Aorta (tissue), 5 donors: ENCODE measurements at regions not wholly inside any gene's neighbourhood (a gene's known extent, or its start where the extent isn't known, plus 50 kb on each side); places are given as distances from the start of the nearest gene placed in this dataset.

ENCODE experiments used
- ATAC-seq: fragments of 200-7000 bp; cut with Tn5 transposase; one replicate; pipeline ENCODE4 v1.9.1; 2022; ENCODE audit warnings: moderate library complexity; ENCODE audit not compliant: low FRiP score
- DNase-seq, 2 donors: peaks; one replicate each; pipeline ENCODE4 v3.0.0-alpha.2; 2020
- H3K27ac ChIP-seq, 2 donors: one replicate each; pipeline ENCODE4 v1.5.1; 2013; ENCODE audit warnings: low read length in 2 of 2, mild to moderate bottlenecking in 2 of 2, moderate library complexity in 2 of 2, control low read depth in 1 of 2, inconsistent platforms in 1 of 2, low read depth in 1 of 2
- H3K27me3 ChIP-seq, 2 donors: one replicate each; pipeline ENCODE4 v1.6.1; 2013; ENCODE audit warnings: control low read depth in 1 of 2, low read length in 1 of 2, mild to moderate bottlenecking in 1 of 2, moderate library complexity in 1 of 2; ENCODE audit not compliant: insufficient read depth in 2 of 2, control insufficient read depth in 1 of 2
- H3K36me3 ChIP-seq, 2 donors: one replicate each; pipeline ENCODE4 v1.6.1; 2013; ENCODE audit warnings: control low read depth in 1 of 2, low read length in 1 of 2, mild to moderate bottlenecking in 1 of 2; ENCODE audit not compliant: insufficient read depth in 2 of 2, control insufficient read depth in 1 of 2
- H3K4me1 ChIP-seq, 2 donors: one replicate each; pipeline ENCODE4 v1.6.1; 2013; ENCODE audit warnings: low read length in 2 of 2, control low read depth in 1 of 2, mild to moderate bottlenecking in 1 of 2, moderate library complexity in 1 of 2; ENCODE audit not compliant: insufficient read depth in 2 of 2, control insufficient read depth in 1 of 2
- H3K4me3 ChIP-seq, 2 donors: one replicate each; pipeline ENCODE4 v1.5.1; 2013; ENCODE audit warnings: low read length in 2 of 2, control low read depth in 1 of 2, mild to moderate bottlenecking in 1 of 2
- H3K9me3 ChIP-seq: one replicate; pipeline ENCODE4 v1.6.1; 2013; ENCODE audit warnings: mild to moderate bottlenecking, low read length; ENCODE audit not compliant: control insufficient read depth
- WGBS, 2 donors: extraction: QIAGEN DNeasy Blood & Tissue Kit; methylation state at CpG; one replicate each; pipeline ENCODE4 v1.1.7; 2013; 5-methylcytosine and 5-hydroxymethylcytosine counted together
- intact Hi-C, 2 donors: fragments of 100-400 bp; cut with DNase I; formaldehyde crosslinking; loops; one replicate each; pipeline versions ENCODE4 v1.14.2 to v1.15.0; 2022
- donor health status: healthy with polysubstance abuse.
- donor health status: Bipolar disorder and iron deficiency.
- donor health status: DM: no; HTN: no; CAD: no.
- donor health status: DM: no; HTN: no; CAD: no.
- donor health status: DM: yes; HTN: yes; CAD: no.

DNA sequence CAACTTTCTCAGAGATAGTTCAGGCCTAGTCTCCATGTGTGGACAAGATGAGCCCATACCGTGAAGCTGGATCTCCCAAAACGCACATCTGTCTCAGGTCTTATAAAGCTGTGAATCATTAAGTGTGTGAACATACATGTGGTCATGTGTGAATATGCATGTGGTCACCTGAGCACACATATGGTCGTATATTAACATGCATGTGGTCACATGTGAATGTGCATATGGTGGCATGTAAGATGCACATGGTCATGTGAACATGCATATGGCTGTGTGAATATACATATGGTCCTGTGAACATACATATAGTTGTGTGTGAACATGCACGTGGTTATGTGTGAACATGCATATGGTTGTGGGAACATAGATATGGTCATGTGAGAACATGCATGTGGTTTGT, 172.5 kb upstream of the PZP start:
- no peak for ATAC-seq
- 92 to 94% methylated on average over 4 of the region's 4 CpGs for WGBS, 2 donors

DNA sequence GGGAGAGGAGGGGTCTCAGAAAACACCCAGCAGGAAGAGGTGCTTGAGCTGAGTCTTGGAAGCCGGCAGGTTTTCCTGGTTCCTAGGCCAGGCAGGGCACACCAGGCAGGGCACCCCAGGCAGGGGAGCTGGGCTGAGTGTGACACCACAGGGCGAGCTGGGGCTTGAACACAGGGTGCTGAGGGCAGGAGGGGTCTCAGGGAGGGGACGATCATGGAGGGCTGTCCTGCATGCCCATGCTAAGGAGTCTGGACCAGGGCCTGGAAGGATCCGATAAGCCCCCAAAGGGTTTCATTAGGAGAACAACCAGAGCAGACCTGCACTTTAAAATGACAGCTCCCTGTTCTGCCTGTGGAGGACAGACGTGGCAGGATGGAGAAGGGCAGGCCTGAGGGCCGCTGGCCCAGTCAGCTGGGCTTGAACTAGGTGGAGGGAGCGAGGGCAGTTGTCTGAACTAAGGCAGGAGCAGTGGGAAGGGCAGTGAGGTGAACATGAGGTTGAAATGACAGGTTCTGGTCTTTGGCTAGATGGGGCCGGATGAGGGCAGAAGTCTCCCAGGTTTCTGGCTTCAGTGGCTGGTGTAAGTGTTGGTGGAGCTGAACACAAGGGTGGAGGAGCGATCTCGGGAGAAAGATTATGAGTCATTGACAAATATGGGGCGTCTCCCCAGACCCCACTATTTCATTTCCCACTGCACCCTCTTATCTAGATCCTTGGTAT, 171.0 kb upstream of the PZP start:
- H3K4me3 ChIP-seq = no peak overlapping the region
- intact Hi-C loops = no loop called here
- H3K36me3 ChIP-seq = no peaks in the 10 kb centered on the region
- DNase-seq = no peak
- 81 to 83% methylated on average over 11 of the region's 11 CpGs for WGBS, 2 donors
- H3K4me1 ChIP-seq = no peaks in the 10 kb centered on the region
- H3K9me3 ChIP-seq = no peaks in the 10 kb centered on the region
- no peak for ATAC-seq
- no peak overlapping the region for H3K27ac ChIP-seq
- no peaks in the 10 kb centered on the region for H3K27me3 ChIP-seq

More for the DNA sequence above, 172.5 kb upstream of the PZP start:
- intact Hi-C loops = no loop called here
- Histone ChIP-seq H3K4me1 (no peaks in the 10 kb centered on the region), H3K9me3 (no peaks in the 10 kb centered on the region), H3K27ac (no peak overlapping the region), H3K4me3 (no peak overlapping the region), H3K27me3 (no peaks in the 10 kb centered on the region), H3K36me3 (no peaks in the 10 kb centered on the region)
- no peak for DNase-seq

DNA sequence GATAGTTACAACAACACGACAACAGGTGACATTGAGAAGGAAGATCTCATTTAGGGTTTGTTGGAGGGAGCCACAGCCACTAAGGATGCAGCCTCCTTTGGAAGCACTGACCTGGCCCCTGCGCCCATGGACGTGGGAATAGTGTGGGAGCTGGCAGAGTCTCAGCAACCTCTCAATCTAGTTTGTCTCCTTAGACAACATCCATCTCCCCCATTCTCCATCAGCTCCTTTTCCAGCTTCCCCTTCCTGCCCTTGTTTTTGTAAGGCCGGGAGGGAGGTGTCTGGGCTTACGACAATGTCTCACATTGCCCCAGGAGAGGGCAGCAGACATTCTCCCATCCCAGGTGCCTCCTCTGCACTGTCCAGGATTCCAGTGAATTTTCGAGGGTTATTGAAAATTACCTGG, 170.2 kb upstream of the PZP start:
- WGBS, 2 donors = 50 to 51% methylated on average over 6 of the region's 6 CpGs
- intact Hi-C loops = no loop called here
- DNase-seq (no peak), ATAC-seq (no peak)
- no peak overlapping the region for H3K4me3 ChIP-seq
- no peaks in the 10 kb centered on the region for H3K4me1 ChIP-seq
- no peak overlapping the region for H3K27ac ChIP-seq
- no peaks in the 10 kb centered on the region for H3K27me3 ChIP-seq
- H3K9me3 ChIP-seq = no peaks in the 10 kb centered on the region
- no peaks in the 10 kb centered on the region for H3K36me3 ChIP-seq

DNA sequence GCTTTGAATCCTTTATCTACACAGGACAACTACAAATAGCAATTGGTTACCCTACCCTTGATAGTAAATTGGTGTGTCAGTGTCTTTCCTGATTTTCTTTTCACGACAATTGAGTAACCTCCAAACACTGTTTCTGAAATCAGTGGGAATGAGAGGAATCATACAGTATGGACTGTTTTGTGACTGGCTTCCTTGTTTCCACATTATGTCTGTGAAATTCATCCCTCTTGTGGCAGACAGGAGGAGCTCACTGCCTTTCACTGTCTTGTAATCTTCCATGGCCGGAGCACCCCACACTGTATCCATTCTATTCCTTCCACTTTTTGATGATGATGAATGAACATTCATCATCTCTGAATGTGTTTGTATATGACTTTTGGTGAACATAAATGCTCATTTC, 164.0 kb upstream of the PZP start:
- no peaks in the 10 kb centered on the region for H3K4me1 ChIP-seq
- WGBS, 2 donors = 79 to 83% methylated on average over 2 of the region's 2 CpGs
- ATAC-seq (no peak), DNase-seq (no peak)
- no peaks in the 10 kb centered on the region for H3K36me3 ChIP-seq
- intact Hi-C loops = no loop called here
- no peaks in the 10 kb centered on the region for H3K9me3 ChIP-seq
- H3K27me3 ChIP-seq = no peaks in the 10 kb centered on the region
- no peak overlapping the region for H3K27ac ChIP-seq
- no peak overlapping the region for H3K4me3 ChIP-seq

DNA sequence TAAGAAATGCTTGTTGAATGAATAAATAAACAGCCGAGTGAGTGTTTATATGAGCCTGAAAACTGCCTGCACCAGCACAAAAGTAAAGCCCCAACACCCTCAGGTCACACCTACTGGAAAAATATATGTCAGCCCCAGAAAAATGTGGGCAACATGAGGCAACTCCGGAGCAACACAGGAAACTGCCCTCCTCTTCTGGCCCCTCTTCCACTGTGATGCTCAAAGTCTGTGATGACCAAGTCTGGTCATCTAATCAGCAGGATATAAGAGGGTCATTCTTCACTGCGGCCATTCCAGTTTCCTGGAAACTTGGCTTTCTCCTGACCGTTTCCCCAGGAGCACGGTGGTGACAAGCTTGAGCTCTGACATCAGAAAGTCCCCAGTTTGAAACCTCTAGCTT, 159.6 kb upstream of the PZP start:
- H3K4me1 ChIP-seq = no peaks in the 10 kb centered on the region
- no peak overlapping the region for H3K4me3 ChIP-seq
- H3K27me3 ChIP-seq = no peaks in the 10 kb centered on the region
- intact Hi-C loops = no loop called here
- WGBS, 2 donors = 51 to 53% methylated on average over 5 of the region's 5 CpGs
- no peaks in the 10 kb centered on the region for H3K36me3 ChIP-seq
- DNase-seq (no peak), ATAC-seq (no peak)
- H3K27ac ChIP-seq = no peak overlapping the region
- no peaks in the 10 kb centered on the region for H3K9me3 ChIP-seq

DNA sequence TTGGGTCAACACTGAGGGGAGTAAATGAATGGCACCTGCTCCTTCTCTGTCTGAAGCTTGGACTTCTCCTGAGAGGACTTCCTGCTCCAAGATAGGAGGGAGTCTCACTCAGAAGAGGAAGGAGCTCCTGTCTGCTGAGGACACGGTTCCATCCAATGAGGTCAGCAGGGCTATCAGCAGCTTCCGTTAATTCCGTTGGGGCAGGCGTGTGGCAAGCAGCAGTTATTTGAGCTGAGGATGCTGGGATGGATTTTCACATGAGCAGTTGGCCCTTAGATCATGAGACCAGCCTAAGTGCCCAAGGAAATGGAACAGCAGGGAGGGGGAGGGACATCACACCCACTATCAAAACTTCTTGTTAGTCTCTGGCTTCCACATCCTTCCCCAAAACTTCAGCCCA, 159.0 kb upstream of the PZP start:
- ATAC-seq = no peak
- intact Hi-C loops = no loop called here
- H3K27me3 ChIP-seq = no peaks in the 10 kb centered on the region
- 54 to 58% methylated on average over 4 of the region's 4 CpGs for WGBS, 2 donors
- H3K4me3 ChIP-seq = no peak overlapping the region
- no peaks in the 10 kb centered on the region for H3K36me3 ChIP-seq
- no peak for DNase-seq
- no peak overlapping the region for H3K27ac ChIP-seq
- H3K4me1 ChIP-seq = no peaks in the 10 kb centered on the region
- H3K9me3 ChIP-seq = no peaks in the 10 kb centered on the region

DNA sequence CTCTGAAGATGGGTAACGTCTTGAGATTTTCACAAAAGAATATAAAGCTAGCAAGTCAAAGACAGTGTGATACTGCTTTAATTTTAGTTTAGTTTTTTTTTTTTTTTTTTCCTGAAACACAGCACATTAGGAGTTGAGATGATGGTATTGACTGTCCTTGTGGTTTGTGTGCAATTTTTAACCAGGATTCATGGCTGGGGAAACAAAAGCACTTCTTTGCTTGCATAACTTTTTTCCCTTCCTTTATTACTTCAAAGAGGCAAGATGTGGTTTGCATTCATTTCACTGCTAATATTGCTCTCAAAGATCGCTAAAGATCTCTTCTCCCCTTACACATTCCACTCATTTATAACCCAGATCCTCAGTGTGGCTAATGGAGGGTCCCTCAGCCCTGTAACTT, 157.1 kb upstream of the PZP start:
- no peaks in the 10 kb centered on the region for H3K9me3 ChIP-seq
- intact Hi-C loops = no loop called here
- H3K4me1 ChIP-seq = no peaks in the 10 kb centered on the region
- ATAC-seq = no peak
- 40 to 58% methylated on average over 2 of the region's 2 CpGs for WGBS, 2 donors
- H3K27me3 ChIP-seq = no peaks in the 10 kb centered on the region
- H3K4me3 ChIP-seq = no peak overlapping the region
- no peak for DNase-seq
- no peak overlapping the region for H3K27ac ChIP-seq
- no peaks in the 10 kb centered on the region for H3K36me3 ChIP-seq

DNA sequence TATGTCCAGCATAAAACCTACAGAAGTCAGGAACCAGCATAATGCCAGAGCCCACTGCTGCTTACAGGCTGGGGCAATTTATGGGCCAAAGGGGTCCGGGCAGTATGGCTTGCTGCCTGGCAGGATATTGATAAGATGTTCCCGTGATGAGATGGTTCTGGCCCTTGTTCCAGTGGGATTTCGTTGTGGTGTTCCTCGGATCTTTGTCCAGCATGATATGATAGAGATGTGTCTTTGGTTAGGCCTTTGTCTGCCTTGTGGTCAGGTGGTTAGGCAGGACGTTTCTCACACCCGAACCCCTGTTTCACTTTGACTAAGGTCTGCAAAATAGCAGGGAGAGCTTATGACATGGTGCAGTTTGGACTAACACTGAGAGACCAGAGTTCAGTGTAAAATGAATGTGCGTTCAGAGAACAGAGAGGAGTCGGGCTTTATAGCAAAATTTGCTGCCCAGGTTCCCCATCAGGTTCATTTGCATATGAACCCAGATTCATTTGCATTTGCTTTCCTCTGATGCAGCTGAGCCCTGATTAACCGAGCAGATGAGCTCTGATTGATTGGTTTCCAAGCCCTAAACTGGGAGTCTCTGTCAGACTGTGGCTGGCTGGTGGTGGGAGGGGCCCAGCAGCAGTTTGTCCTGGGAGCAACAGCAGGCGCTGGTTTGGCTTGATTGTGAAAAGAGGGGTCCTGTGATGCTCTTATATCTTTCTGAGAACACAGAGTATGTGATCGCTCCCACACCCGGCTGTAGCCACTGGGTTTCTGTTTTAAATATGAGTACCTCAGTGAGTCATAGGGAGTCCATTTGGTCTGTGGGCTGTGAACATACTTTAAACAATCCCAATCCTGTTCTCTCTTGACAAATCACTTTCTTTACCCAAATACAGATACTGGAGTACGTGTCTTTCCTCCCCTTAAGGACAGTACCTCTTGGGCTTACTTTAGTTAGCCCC, 156.3 kb upstream of the PZP start:
- WGBS, 2 donors = 18 to 20% methylated on average over 13 of the region's 13 CpGs
- H3K27ac ChIP-seq = no peak overlapping the region
- no peaks in the 10 kb centered on the region for H3K4me1 ChIP-seq
- H3K36me3 ChIP-seq = no peaks in the 10 kb centered on the region
- no peak for DNase-seq
- H3K4me3 ChIP-seq = no peak overlapping the region
- H3K27me3 ChIP-seq = no peaks in the 10 kb centered on the region
- no peaks in the 10 kb centered on the region for H3K9me3 ChIP-seq
- intact Hi-C loops = no loop called here
- ATAC-seq = no peak

DNA sequence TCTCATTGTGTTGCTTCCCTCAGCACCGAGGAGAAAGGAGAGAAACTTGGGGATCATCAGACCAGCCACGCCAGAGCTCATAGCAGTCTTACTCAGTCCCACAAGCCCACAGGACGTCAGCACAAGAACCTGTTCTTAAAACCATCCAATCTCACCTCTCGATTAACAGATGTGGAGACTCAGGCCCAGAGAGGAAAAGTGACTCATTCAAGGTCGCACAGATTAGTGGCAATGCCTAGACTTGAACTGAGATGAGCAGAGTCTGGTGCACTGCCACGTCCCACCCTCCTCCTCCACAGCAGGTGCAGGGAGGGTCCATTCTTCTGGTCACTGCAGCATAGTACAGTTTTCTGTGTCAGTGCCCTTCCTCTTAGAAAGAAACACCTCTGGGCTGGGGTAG, 154.9 kb upstream of the PZP start:
- H3K27me3 ChIP-seq = no peaks in the 10 kb centered on the region
- ATAC-seq (no peak), DNase-seq (no peak)
- H3K9me3 ChIP-seq = no peaks in the 10 kb centered on the region
- H3K4me1 ChIP-seq = no peaks in the 10 kb centered on the region
- H3K27ac ChIP-seq = no peak overlapping the region
- H3K36me3 ChIP-seq = no peaks in the 10 kb centered on the region
- WGBS, 2 donors = 78% methylated on average over 6 of the region's 6 CpGs
- H3K4me3 ChIP-seq = no peak overlapping the region
- intact Hi-C loops = no loop called here
